ENCODE measurements at regions not wholly inside any gene's neighbourhood (a gene's known extent, or its start where the extent isn't known, plus 50 kb on each side); places are given as distances from the start of the nearest gene placed in this dataset.

DNA sequence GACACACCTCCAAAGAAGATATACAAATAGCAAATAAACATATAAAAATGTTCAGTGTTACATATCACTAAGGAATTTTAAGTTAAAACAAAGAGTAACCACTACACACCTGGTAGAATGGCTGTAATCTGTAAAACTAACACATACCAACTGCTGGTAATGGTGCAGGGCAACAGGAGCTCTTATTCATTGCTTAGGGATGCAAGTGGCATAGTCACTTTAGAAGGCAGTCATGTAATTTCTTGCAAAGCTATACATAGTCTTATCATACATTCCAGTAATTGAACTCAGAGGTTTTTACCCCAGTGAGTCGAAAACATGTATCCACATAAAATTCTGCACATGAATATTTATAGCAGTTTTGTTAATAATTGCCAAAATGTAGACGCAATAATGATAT is 906.8 kb upstream of the CITED2 start:
- Histone ChIP-seq H3K27ac (no peak overlapping the region), H3K36me3 (no peaks in the 10 kb centered on the region), H3K9me3 (no peaks in the 10 kb centered on the region), H3K27me3 (ENCODE audit: low read depth) (no peaks in the 10 kb centered on the region), H3K4me1 (no peaks in the 10 kb centered on the region), H3K4me3 (no peak overlapping the region)
- no peak for DNase-seq
- no peak for TF ChIP-seq CTCF (IDR thresholded peaks at IDR 0.05)
- ATAC-seq: no peak
- intact Hi-C loops (cut with DNase I): no loop called here

DNA sequence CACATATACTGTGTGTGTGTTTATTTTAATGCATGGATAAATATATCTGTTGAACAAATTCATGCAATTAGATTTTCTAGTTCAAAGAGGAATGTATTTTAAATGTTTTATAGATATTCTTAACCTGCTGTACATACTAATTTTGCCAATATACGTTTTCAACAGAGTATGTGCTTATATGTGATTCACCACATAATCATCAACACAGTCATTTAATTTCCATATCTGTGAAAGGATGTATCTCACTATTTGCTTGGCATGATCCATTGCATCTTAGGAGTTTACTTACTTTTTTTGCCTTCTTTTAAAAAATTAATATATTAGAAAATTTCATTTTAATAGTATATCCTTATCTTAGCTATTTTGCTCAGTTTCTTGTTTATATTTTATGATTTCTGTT is 902.3 kb upstream of the CITED2 start:
- H3K27me3 ChIP-seq (ENCODE audit: low read depth): no peaks in the 10 kb centered on the region
- intact Hi-C loops (cut with DNase I): no loop called here
- H3K4me3 ChIP-seq: no peak overlapping the region
- no peaks in the 10 kb centered on the region for H3K4me1 ChIP-seq
- no peak overlapping the region for H3K27ac ChIP-seq
- TF ChIP-seq CTCF (IDR thresholded peaks at IDR 0.05): no peak
- ATAC-seq (no peak), DNase-seq (no peak)
- no peaks in the 10 kb centered on the region for H3K9me3 ChIP-seq
- H3K36me3 ChIP-seq: no peaks in the 10 kb centered on the region

GRCh38 chr6:140276133-140276532 is 901.7 kb upstream of the CITED2 start:
- H3K9me3 ChIP-seq: no peaks in the 10 kb centered on the region
- H3K4me1 ChIP-seq: no peaks in the 10 kb centered on the region
- no peaks in the 10 kb centered on the region for H3K36me3 ChIP-seq
- DNase-seq (no peak), ATAC-seq (no peak)
- no peak overlapping the region for H3K4me3 ChIP-seq
- no peaks in the 10 kb centered on the region for H3K27me3 ChIP-seq (ENCODE audit: low read depth)
- intact Hi-C loops (cut with DNase I): no loop called here
- H3K27ac ChIP-seq: no peak overlapping the region
- no peak for TF ChIP-seq CTCF (IDR thresholded peaks at IDR 0.05)

DNA sequence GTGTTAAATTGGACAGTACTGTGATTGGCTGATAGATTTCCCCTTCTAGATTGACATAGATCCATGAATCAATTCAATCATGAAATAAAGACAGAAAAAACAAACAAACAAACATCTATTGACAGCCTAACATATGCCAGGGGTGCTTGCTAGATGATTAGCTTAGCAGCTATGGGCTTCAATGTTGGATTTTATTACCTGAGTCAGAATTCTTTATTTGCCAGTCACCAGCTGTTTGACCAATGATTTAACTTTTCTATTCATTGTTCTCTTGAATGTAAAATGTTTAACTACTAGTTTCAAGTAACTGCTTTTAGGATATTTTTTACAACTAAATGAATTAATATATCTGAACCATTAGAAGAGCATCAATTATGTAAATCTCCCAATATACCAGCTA is 901.3 kb upstream of the CITED2 start:
- Histone ChIP-seq H3K27ac (no peak overlapping the region), H3K27me3 (ENCODE audit: low read depth) (no peaks in the 10 kb centered on the region), H3K9me3 (no peaks in the 10 kb centered on the region), H3K4me3 (no peak overlapping the region), H3K4me1 (no peaks in the 10 kb centered on the region), H3K36me3 (no peaks in the 10 kb centered on the region)
- no peak for ATAC-seq
- DNase-seq: no peak
- TF ChIP-seq CTCF (IDR thresholded peaks at IDR 0.05): no peak
- intact Hi-C loops (cut with DNase I): no loop called here

DNA sequence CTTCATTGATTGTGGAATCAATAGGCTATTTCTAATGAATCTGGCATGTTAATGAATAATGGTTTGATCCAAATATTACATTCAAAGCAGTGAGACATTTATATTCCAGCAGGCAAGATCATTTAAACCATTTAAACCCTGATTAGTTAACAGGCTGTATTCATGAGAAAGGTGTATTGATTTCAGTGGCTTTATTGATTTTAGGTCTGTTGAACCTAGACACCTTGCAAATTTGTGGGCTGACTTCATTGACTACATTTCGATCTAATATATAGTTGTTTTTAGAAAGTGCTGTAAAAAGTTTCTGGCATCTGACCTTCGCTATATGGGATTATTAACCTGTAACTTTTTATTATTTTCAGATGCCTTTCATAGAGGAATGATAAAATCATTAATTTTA is 900.1 kb upstream of the CITED2 start:
- no peak for DNase-seq
- no peaks in the 10 kb centered on the region for H3K36me3 ChIP-seq
- intact Hi-C loops (cut with DNase I): no loop called here
- no peaks in the 10 kb centered on the region for H3K4me1 ChIP-seq
- ATAC-seq: no peak
- H3K9me3 ChIP-seq: no peaks in the 10 kb centered on the region
- no peak overlapping the region for H3K4me3 ChIP-seq
- no peak overlapping the region for H3K27ac ChIP-seq
- no peak for TF ChIP-seq CTCF (IDR thresholded peaks at IDR 0.05)
- H3K27me3 ChIP-seq (ENCODE audit: low read depth): no peaks in the 10 kb centered on the region

- Histone ChIP-seq H3K27me3 (ENCODE audit: low read depth) (no peaks in the 10 kb centered on the region), H3K4me1 (no peaks in the 10 kb centered on the region), H3K27ac (no peak overlapping the region), H3K36me3 (no peaks in the 10 kb centered on the region), H3K9me3 (no peaks in the 10 kb centered on the region), H3K4me3 (no peak overlapping the region)
- no peak for ATAC-seq
- DNase-seq: no peak
- intact Hi-C loops (cut with DNase I): no loop called here
- no peak for TF ChIP-seq CTCF (IDR thresholded peaks at IDR 0.05)
Observed at GRCh38 chr6:140271759-140272377, 897.4 kb upstream of the CITED2 start.

Data from lower lobe of right lung (tissue), 2 donors.